Stimulated activated CD4-positive, alpha-beta T cell treated with anti-CD3 and anti-CD28 coated beads, Interleukin-2, amount 100 ng/mL, for 24 hours (primary cell): ENCODE measurements at regions not wholly inside any gene's neighbourhood (a gene's known extent, or its start where the extent isn't known, plus 50 kb on each side); places are given as distances from the start of the nearest gene placed in this dataset.

Experiments used
- DNase-seq, 2 donors: peaks; one replicate each; pipeline ENCODE4 v3.0.0-alpha.2; 2020

- DNase-seq: no peak
Measured at GRCh38 chr18:51739044-51739666, 541.7 kb upstream of the MEX3C start.

DNA sequence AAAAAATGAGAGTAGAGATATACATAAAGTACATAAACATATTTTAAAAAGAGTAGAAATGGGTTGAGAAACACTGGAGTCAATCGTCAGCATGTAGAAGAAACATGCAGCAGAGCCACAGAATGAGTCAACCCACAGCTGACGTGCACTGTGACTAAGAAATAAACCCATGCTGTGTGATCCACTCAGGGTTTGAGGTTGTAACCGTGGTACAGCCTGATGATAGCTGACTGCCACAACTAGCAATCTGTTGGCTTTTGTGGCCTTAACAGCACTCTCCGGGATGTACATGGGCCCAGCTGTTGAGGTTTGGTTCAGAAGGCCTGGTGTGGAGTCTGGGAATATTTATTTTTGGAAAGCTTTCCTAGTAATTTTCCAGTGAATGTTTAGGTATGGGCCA lies 554.4 kb upstream of the MEX3C start:
- no peak for DNase-seq

DNA sequence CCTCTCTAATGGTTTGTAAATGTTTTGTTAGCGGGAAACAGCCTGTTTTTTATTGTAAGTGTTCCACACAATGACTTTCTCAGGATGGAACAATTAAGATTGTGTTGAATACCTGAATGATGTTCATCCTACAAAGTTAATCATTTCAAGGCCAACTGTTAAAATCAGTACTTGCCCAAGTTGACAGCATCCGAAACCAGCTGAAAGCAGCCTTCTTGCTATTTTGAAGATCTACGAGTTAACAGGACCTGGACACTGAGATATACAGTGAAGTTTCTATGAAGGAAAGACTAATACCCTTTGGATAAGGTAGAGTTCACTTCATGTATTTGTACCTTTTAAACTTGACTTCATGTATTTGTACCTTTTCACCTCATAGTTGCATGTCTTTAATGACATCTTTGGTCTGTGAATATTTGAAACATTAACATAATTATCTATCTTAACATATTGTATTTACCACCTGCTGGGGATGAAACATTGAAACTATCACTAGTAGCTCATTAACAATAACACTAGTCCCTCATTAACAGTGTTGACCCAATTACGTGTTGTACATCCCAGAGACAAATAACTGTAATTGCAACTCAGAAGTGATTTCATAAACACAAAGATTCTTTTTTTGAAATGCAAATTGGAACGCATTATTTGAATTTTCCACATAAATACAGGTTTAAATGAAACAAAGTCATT lies 556.0 kb upstream of the MEX3C start:
- no peak for DNase-seq

GRCh38 chr18:51754566-51754965 lies 557.1 kb upstream of the MEX3C start:
- no peak for DNase-seq

- no peak for DNase-seq
Measured at GRCh38 chr18:51757255-51757924, 559.9 kb upstream of the MEX3C start.

DNA sequence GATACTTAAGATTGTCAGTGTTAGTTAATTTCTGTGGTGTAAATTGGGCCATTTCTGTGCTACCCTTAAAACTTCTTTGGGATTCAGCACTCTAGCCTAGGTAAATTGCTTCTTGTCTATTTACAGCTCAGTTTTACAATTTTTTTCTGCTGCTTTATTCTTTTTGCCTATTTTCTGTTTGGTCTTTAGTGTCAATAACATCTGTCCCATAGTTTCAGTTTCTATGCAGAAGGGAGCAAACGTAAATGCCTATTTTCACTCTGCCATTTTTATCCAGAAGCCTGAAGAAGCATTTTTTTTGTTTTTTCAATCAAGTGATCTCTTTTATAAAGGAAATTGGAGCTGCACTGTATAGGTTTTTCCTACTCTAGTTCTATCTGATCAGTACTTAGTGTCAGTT lies 564.9 kb upstream of the MEX3C start:
- no peak for DNase-seq

GRCh38 chr18:51765606-51766360 lies 568.3 kb upstream of the MEX3C start:
- DNase-seq: no peak

GRCh38 chr18:51767293-51767692 lies 569.8 kb upstream of the MEX3C start:
- DNase-seq: no peak

GRCh38 chr18:51778115-51778514 lies 561.9 kb upstream of the DCC start:
- DNase-seq: no peak

DNA sequence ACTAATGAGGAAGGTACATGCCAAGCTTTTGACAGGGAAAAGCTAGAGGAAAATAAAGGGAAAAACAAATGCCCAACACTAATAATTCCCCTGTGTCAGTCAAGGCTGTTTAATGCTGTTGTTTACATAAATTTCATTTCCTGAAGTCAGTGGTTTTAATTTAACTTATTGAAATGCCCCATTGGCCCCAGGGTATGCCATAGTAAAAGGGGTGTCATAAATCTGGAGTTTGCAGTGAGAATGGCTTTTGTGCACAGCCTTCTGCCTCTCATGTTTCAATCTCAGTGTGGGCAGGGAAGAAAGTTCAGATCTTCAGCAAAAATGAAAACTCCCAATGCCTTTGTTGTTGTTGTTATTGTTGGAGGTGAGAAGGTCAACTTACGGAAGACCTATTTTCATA lies 550.1 kb upstream of the DCC start:
- DNase-seq: no peak

GRCh38 chr18:51801514-51801913 lies 538.5 kb upstream of the DCC start:
- DNase-seq: no peak

- no peak for DNase-seq
Measured at GRCh38 chr18:51802569-51803428, 537.2 kb upstream of the DCC start.

- no peak for DNase-seq
Measured at GRCh38 chr18:51807336-51807735, 532.7 kb upstream of the DCC start.

- no peak for DNase-seq
Measured at GRCh38 chr18:51811883-51812282, 528.1 kb upstream of the DCC start.

- DNase-seq: no peak
Measured at GRCh38 chr18:51813740-51814139, 526.3 kb upstream of the DCC start.

DNA sequence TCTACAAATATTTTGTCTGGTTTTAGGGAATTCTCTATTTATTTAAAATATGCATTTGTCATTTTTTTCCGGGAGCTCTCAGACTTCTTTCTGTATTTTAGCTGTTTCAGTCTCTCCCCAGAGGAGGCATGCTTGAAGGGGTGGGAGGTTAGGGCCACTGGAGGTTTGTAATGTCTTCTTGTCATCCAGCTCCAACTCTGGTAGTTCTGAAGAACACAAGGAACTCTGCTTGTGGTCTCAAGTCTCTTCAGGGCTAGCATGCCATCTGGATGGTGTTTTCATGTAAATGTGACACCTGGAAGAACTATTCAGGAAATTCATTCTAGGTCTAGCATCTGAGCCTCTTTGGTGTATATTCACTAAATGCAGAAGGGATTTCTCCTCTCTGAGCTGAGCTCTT lies 518.4 kb upstream of the DCC start:
- DNase-seq: no peak

GRCh38 chr18:51824746-51825145 lies 515.3 kb upstream of the DCC start:
- no peak for DNase-seq

- DNase-seq: no peak
Measured at GRCh38 chr18:51833850-51834249, 506.1 kb upstream of the DCC start.

- DNase-seq: no peak
Measured at GRCh38 chr18:51848702-51849101, 491.3 kb upstream of the DCC start.

DNA sequence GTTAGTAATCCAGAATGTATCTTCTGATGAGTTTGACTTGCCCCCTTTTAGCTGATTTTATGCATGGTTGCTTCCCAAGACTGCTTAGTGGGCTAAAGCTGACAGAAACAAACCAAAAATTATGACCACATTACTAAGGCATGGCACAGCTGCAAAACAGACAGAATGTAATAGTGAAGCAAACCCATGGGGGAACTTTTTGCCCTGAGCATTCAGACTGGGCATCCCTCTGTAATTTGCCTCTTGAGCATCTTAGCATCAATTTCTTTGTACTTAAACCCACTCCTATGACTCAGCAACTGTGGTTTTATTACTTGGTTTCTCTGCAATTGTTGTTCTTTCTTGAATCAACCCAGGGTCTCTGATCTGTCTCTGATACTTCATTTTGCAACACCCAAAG lies 487.3 kb upstream of the DCC start:
- DNase-seq: no peak

DNA sequence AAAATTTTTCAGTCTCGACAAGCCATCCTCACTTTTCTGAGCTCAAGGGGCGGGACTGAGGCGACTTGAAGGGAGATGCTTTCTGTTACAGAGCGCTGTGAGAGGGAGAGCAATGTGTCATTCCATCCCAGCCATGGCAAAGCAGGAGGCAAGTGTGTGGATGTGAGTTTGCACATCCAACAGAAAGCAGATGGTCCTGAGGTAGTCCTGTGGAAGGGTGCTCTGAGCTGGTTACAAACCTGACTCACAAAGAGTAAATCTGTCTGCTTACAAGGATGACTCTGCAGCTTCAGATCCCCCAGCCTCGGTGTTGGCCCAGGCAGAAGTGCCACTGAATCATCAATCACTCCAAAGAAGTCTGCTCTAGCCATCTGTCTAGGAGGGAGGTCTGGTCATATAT lies 482.0 kb upstream of the DCC start:
- no peak for DNase-seq

- no peak for DNase-seq
Measured at GRCh38 chr18:51861046-51861445, 479.0 kb upstream of the DCC start.
